ENCODE measurements at regions not wholly inside any gene's neighbourhood (a gene's known extent, or its start where the extent isn't known, plus 50 kb on each side); places are given as distances from the start of the nearest gene placed in this dataset.
"Not testable (repeated sequence)": the region's sequence is repeated elsewhere in the genome, so short reads cannot be mapped to it uniquely, and the experiment has no call there.

- no peak for DNase-seq
Measured at GRCh38 chr9:38153910-38154291, 84.9 kb upstream of the SHB start.

- no peak for DNase-seq
Measured at GRCh38 chr9:38153152-38153909, 84.3 kb upstream of the SHB start.

DNA sequence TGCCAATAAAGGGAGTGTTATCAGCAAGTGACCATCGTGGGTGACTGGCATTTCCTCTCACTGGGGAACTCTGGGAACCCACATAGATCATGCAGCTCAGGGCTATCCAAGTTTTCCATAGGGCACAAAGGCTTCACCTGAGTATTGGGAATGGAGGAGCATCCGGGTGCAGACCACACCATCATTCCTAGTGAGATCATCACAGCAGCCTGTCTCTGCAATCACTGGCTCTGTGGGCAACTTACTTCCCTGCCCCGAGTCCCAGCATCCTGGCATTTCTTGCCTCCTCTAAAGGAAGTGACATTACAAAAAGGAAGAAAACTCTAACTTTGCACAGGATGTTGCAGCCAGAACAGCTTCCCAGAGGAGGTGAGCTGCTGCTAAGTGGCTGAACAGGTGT is 80.6 kb upstream of the SHB start:
- no peak for DNase-seq

DNA sequence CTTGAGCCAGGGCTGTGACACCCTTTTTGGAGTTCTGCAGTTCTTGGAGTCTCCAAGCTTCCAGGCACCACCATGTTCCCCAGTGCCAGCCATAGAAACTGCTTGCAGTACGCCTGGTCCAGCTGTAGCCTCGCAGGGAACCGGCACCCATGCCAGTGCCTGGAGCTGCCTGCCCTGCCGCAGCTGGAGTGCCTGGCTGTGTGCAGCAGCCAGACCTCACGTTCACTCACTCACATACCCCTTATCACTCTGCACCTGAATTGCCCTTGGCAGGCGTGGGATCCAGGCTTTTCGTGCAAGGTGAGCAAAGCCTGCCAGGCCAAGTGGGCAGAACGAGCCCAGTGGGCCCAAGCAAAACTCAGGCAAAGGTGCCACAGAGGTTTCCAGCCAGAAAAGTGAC is 77.8 kb upstream of the SHB start:
- DNase-seq = no peak

GRCh38 chr9:38145526-38146053 is 76.6 kb upstream of the SHB start:
- no peak for DNase-seq

DNA sequence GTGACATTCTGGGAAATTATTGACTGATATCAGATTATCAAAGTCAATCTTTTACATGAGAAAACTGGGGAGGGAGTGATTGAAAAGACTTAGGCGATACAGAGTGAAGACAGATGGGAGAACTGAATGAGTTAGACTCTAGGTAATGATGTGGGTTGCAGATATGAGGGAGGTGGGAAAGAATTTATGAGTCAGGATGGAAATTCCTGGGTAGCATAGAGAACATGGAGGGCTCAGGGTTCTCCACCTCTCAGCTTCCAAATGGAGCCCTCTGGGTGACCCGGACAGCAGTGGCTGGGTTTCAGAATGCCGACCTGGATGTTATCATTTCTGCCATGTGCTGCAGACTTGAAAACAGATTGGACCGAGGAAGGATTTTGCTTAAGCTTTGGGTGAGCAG is 75.4 kb upstream of the SHB start:
- DNase-seq = no peak

DNA sequence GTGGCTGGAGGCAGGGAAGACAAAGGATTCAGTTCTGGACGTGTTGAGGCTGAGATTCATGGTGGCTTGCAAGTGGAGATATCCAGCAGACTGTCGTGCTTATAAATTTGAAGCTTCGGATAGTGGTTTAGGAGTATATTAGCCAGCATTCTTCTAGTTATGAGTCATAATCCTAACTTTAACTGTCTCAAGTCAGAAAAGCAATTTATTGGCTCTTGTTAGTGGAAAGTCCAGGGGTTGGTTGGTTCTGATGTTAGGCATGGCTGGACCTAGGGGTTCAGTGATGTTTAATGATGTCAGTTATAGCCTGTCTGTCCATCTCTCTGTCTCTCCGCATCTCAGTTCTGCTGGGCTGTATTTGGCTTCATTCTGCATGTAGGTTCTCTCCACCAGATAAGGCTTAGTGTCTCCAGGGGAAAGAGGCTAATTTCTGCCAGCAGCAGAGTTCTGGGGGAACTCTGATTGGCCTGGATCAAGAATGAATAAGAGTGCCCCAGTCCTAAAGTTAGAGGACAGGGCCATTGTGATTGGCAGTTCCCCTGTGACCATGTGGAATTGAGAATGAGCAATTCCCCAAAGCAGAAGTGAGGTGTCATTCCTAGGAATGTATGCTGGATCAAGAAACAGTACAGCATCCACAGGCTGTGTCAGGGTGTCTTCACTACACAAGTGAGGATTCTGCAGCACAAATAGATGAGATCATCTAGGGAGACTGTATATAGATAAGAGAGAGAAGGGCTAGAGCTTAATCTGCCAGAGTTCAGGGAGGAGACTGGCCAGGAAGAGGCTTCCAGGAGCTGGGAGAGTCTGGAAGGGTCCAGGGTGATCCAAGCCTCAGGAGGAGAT is 72.9 kb upstream of the SHB start:
- DNase-seq = no peak

- no peak for DNase-seq
Measured at GRCh38 chr9:38138276-38138675, 69.2 kb upstream of the SHB start.

DNA sequence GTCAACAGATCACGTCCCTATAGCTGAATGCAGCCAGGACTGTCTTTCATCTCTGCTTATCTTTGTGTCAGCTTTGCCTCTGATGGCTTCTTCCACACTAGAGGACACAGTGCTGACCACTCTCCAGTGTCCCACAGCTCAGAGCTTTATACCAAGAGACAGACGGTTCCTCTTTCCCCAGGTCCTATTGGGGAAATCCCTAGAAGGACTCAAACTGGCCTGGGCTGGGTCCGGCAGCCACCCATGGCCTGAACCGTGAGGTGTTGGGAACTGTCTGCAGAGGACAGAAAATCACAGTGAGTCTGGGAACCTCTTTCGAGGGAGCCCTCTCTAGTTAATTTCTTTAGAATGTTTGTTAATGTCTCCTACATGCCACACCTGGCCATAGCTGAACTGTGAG is 68.3 kb upstream of the SHB start:
- DNase-seq = no peak

DNA sequence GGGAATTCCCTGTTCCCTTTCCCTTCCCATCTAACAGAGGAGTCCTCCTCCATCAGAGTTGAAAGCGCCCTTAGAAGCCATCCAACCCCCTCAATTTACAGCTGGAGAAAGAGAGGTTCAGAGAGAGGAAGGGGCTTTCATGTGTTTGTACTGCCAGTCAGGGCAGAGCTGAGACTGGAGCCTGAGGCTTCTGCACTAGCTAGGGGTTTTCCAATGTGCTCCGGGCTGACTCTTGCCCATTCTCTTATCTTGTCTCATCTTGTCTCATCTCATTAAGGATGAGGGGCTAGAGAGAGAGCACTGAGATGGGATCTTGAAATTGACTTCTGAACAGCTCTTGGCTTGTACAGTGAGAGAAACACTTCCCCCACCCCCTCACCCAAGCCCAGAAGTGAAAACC is 67.4 kb upstream of the SHB start:
- no peak for DNase-seq

DNA sequence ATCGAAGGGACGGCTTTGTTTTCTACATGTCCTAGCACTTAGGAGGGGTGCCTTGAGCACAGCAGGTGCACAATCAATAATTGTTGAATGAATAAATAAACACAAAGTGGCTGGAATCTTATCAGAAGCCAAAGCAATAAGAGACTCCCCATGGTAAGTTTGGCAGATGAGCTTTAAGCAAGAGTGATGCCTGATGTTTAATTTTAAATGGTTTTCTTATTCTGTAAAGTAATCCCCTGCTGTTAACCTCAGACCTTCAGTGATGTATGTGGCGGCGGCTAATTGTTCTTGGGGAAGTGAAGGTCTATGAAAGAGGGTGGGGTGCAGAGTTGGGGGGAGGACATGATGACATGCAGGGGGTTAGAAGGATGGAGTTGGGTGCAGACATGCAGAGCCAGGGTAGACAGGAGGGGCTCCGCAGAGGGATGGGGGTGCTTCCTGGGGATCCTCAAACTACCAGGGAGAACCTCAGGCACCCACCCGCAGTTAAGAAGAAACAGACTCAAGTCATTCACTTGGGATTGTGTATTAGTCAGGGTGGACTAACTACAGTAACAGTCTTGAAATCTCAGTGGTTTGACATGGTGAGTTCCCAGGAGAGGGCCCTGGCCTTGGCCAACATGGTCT is 65.7 kb upstream of the SHB start:
- DNase-seq = no peak

DNA sequence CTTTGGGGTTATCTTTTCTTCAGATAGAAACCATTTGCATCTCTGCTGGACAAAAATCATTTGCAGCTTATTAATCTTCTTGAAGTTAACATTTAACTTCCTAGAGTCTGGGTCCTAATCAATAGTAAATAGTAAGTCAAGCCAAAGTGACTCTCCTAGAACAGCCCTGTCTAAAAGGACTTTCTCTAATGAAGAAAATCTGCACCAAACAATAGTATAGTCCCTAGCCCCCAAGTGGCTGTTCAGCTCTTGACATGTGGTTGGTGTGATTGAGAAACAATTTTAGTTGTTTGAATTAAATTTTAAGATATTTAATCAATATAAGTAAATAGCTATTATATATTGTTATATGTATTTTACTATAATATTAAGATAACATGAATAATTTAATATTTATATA is 64.6 kb upstream of the SHB start:
- no peak for DNase-seq

DNA sequence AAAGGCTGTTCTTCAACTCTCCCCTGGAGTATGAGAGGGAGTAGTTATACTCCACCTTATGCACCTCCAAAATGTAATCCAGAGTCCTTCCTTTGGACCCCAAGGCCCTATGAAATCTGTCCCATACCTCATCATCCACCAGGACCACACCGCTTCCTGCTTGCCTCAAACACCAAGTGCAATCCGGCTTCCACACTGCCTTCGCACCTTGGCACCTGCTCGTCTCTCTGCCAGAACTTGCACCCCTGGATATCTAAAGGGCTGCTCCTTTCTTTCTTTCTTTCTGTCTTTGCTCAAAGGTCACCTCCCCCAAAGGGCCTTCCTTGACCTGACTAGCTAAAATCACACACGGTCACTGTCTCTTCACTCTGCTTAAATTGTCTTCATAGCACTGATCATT is 63.9 kb upstream of the SHB start:
- DNase-seq = no peak

GRCh38 chr9:38131729-38132128 is 62.7 kb upstream of the SHB start:
- no peak for DNase-seq

DNA sequence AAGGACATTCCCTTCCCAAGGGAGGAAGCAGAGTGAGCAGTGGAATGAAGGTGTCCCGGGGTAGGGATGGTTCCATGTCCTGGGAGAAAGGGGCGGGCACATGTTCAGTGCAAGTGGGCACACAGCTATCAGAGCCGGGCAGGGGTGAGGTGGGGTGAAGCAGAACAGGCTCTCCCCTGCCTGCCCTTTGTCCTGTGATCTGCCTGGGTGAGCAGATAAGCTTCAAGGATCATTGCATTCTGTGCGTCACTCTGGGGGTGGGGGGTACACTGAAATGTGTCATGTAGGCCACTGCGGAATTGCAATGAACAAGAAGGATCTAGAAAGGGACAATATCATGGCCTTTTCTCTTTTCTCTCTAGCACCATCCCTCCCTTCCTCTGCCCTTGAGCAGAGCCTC is 61.7 kb upstream of the SHB start:
- DNase-seq = no peak

DNA sequence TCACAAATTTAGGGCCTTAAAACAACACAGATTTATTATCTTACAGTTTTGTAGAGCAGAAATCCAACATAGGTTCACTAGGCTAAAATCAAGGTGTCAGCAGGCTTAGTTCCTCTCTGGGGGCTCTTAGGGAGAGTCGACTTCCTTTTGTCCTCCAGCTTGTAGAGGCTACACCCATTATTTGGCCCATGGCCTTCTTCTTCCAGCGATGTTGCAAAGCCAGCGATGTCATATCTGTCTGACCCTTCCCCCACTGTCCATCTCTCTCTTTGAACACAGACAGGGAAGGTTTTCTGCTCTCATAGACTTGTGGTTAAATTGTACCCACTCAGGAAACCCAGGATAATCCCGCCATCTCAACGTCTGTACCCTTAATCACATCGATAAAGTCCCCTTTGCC is 60.3 kb upstream of the SHB start:
- no peak for DNase-seq

DNA sequence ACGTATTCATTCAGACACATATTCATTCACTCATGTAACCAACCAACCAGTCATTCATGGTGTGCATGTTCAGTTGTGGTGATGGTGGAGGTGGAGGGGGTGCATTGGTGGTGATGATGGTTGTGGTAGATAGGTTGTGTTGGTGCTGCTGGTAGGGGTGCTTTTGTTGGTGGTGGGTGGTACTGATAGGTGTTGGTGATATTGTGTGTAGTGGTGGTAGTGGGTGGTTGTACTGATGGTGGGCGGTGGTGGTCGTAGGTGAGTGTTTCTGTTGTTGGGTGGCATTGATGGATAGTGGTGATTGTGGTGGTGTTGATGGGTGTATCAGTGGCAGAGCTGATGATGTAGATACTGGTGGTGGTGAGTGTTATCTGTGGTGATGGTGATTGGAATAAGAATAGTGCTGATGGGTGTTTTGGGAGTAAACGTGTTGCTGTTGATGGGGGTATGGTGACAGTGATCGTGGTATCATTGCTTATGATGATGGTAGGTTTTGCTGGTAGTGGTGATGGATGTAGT is 59.8 kb upstream of the SHB start:
- no peak for DNase-seq

DNA sequence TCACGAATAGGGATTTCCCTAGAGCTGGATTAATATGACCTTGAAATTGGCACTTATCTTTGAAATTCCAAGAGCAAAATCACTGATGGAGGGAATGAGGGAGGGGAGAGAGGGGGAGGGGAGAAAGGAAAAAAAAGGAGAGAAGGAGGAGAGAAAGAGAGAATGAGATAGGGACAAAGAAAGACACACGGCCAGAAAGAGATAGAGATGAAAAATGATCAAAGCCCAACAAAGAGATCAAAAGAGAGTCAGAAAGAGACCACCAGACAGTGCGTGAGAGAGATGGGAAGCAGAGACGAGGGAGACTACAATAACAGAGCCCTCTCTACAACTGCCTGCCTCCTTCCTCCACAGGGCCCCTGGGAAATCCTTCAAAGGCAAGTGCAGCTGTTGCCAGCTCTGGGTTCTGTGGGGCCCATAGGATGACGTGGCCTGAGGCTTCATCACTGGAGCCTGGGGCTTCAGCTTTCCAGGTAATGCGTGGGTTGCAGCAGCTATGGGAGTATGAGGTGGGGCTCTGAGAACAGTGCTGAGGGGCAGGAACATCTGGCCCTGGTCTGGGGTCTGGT is 58.3 kb upstream of the SHB start:
- DNase-seq = no peak

- no peak for DNase-seq
Measured at GRCh38 chr9:38126730-38127129, 57.7 kb upstream of the SHB start.

DNA sequence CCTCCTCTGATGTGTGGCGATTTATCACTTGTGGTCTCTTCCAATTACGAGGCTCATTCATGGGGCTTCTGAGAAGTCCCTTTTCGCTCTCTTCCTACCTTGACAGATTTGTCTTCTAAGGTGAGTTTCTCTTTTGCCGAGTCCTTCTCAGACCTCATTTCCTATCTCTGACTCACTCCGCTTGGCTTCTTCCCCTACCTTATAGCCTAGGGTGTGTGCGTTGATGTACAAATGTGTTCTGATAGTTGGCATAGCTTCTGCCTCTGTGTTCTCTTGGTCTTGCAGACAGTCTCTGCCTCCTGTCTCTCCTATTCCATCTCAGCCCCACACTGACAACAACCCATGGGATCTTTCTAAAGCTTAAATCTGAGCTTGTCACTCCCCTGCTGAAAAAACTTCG is 56.9 kb upstream of the SHB start:
- DNase-seq = no peak

GRCh38 chr9:38123359-38123758 is 54.3 kb upstream of the SHB start:
- DNase-seq = not testable (repeated sequence)

DNA sequence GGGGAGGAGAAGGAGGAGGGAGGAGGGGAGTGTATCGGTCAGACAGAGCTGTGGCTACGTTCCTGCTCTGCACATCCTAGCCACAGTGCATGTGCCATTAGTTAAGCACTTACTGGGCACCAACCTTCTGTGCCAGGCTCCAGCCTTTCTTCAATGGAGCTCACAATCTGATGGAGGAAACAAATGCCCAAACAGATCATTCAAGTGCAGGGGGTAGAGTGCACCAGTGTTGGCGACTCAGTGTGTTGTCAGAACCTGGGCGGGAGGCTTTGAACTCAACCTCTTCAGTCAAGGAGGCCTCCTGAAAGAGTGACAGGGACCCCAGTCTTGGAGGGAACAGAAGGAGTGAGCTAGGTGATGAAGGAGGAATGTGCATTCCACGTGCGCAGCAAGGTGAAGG is 51.9 kb upstream of the SHB start:
- no peak for DNase-seq

GRCh38 chr9:38119560-38120236 is 50.7 kb upstream of the SHB start:
- DNase-seq = no peak
